Neuronal stem cell (in vitro differentiated cells): ENCODE measurements at regions not wholly inside any gene's neighbourhood (a gene's known extent, or its start where the extent isn't known, plus 50 kb on each side); places are given as distances from the start of the nearest gene placed in this dataset.

ENCODE experiments used
- DNase-seq: peaks from one replicate; pipeline ENCODE4 v3.0.0-alpha.2; 2013; ENCODE audit warnings: low spot score
- H2AFZ ChIP-seq: one replicate; pipeline ENCODE4 v1.6.1; 2013; ENCODE audit warnings: mild to moderate bottlenecking, low read length, inconsistent platforms
- H2AK5ac ChIP-seq: 2 replicates; pipeline ENCODE4 v1.6.1; 2013; ENCODE audit warnings: low read depth, mild to moderate bottlenecking, inconsistent platforms, low read length, moderate library complexity, mixed read lengths
- H2BK120ac ChIP-seq: 2 replicates; pipeline ENCODE4 v1.6.1; 2013; ENCODE audit warnings: low read depth, mild to moderate bottlenecking, inconsistent platforms, low read length, moderate library complexity, mixed read lengths
- H2BK12ac ChIP-seq: one replicate; pipeline ENCODE4 v1.6.1; 2013; ENCODE audit warnings: low read length, inconsistent platforms
- H2BK15ac ChIP-seq: 2 replicates; pipeline ENCODE4 v1.6.1; 2013; ENCODE audit warnings: mild to moderate bottlenecking, low read length, inconsistent platforms, mixed read lengths
- H2BK5ac ChIP-seq: one replicate; pipeline ENCODE4 v1.6.1; 2013; ENCODE audit warnings: inconsistent platforms, mild to moderate bottlenecking, low read length, moderate library complexity
- H3K14ac ChIP-seq: one replicate; pipeline ENCODE4 v1.6.1; 2013; ENCODE audit warnings: low read length, inconsistent platforms
- H3K18ac ChIP-seq: 2 replicates; pipeline ENCODE4 v1.6.1; 2013; ENCODE audit warnings: low read length, inconsistent platforms
- H3K23ac ChIP-seq: 2 replicates; pipeline ENCODE4 v1.6.1; 2013; ENCODE audit warnings: low read depth, mild to moderate bottlenecking, mixed read lengths, low read length, inconsistent platforms; ENCODE audit not compliant: poor library complexity
- H3K27ac ChIP-seq: replicated peaks from 3 replicates; pipeline ENCODE4 v1.5.1; 2013; ENCODE audit warnings: low read length, inconsistent platforms
- H3K27me3 ChIP-seq, 3 experiments: 2 replicates each; pipeline ENCODE4 v1.6.1; 2013; ENCODE audit warnings: low read length in 3 of 3, mild to moderate bottlenecking in 2 of 3, inconsistent platforms in 1 of 3, low read depth in 1 of 3, mixed read lengths in 1 of 3, moderate library complexity in 1 of 3; ENCODE audit not compliant: control insufficient read depth in 3 of 3, insufficient read depth in 3 of 3
- H3K36me3 ChIP-seq, 2 donors: replicated peaks in 1 of 2; 2 replicates each; pipeline ENCODE4 v1.6.1; 2013; ENCODE audit warnings: low read length in 2 of 2; ENCODE audit not compliant: control insufficient read depth in 2 of 2, insufficient read depth in 2 of 2
- H3K4ac ChIP-seq: 2 replicates; pipeline ENCODE4 v1.6.1; 2013; ENCODE audit warnings: inconsistent platforms, mild to moderate bottlenecking, low read length, moderate library complexity
- H3K4me1 ChIP-seq, 2 donors: 1 replicate in 1 of 2; 2 replicates in 1 of 2; pipeline ENCODE4 v1.6.1; 2013; ENCODE audit warnings: low read length in 2 of 2, low read depth in 1 of 2; ENCODE audit not compliant: control insufficient read depth in 2 of 2, insufficient read depth in 1 of 2
- H3K4me2 ChIP-seq: one replicate; pipeline ENCODE4 v1.6.1; 2013; ENCODE audit warnings: mild to moderate bottlenecking, low read length, inconsistent platforms; ENCODE audit not compliant: insufficient read depth, poor library complexity, severe bottlenecking
- H3K4me3 ChIP-seq, 2 donors: 2 replicates each; pipeline ENCODE4 v1.5.1; 2013; ENCODE audit warnings: low read length in 2 of 2, mild to moderate bottlenecking in 2 of 2, inconsistent platforms in 1 of 2, moderate library complexity in 1 of 2
- H3K79me1 ChIP-seq: one replicate; pipeline ENCODE4 v1.6.1; 2013; ENCODE audit warnings: low read depth, mild to moderate bottlenecking, inconsistent platforms, low read length, moderate library complexity
- H3K9ac ChIP-seq: one replicate; pipeline ENCODE4 v1.6.1; 2013; ENCODE audit warnings: mild to moderate bottlenecking, low read depth, low read length, inconsistent platforms; ENCODE audit not compliant: poor library complexity
- H3K9me3 ChIP-seq, 2 donors: replicated peaks in 1 of 2; 2 replicates each; pipeline versions ENCODE3 to v1.6.1; 2013; ENCODE audit warnings: low read length in 2 of 2, mild to moderate bottlenecking in 2 of 2, inconsistent platforms in 1 of 2, low read depth in 1 of 2, mixed read lengths in 1 of 2, moderate library complexity in 1 of 2; ENCODE audit not compliant: control insufficient read depth in 2 of 2, insufficient read depth in 1 of 2
- H4K8ac ChIP-seq: one replicate; pipeline ENCODE4 v1.6.1; 2013; ENCODE audit warnings: low read depth, mild to moderate bottlenecking, inconsistent platforms, low read length, moderate library complexity
- H4K91ac ChIP-seq: one replicate; pipeline ENCODE4 v1.6.1; 2013; ENCODE audit warnings: low read length, low read depth, mild to moderate bottlenecking, inconsistent platforms; ENCODE audit not compliant: poor library complexity
- WGBS, 2 donors: extraction: QIAGEN DNeasy Blood & Tissue Kit; methylation state at CpG; one replicate each; pipeline ENCODE4 v1.1.7; 2013; ENCODE audit warnings: missing lambda C conversion rate in 2 of 2, mixed read lengths in 1 of 2; ENCODE audit not compliant: insufficient read length in 2 of 2, insufficient replicate concordance in 1 of 2; ENCODE audit errors: extremely low coverage in 2 of 2; 5-methylcytosine and 5-hydroxymethylcytosine counted together

GRCh38 chr13:24008679-24009078, 111.4 kb upstream of the C1QTNF9B start:
- H3K9me3 ChIP-seq: no peaks in the 10 kb centered on the region
- no peak overlapping the region for H3K27ac ChIP-seq
- no peak overlapping the region for H2BK5ac ChIP-seq
- H3K18ac ChIP-seq: no peak overlapping the region
- no peak for DNase-seq
- no peak overlapping the region for H3K9ac ChIP-seq
- no peak overlapping the region for H3K23ac ChIP-seq
- H4K8ac ChIP-seq: no peak overlapping the region
- H2AFZ ChIP-seq: no peak overlapping the region
- H3K36me3 ChIP-seq: no peaks in the 10 kb centered on the region
- peaks cover 0 to 5% (median 0%) of the 10 kb centered on the region in 3 experiments for H3K27me3 ChIP-seq
- no peak overlapping the region for H3K4ac ChIP-seq
- no peak overlapping the region for H2BK15ac ChIP-seq
- H2BK12ac ChIP-seq: no peak overlapping the region
- no peak overlapping the region for H3K4me2 ChIP-seq
- no peak overlapping the region for H3K14ac ChIP-seq
- H3K4me1 ChIP-seq: peaks cover 15 to 35% of the 10 kb centered on the region in 2 donors
- no peaks in the 10 kb centered on the region for H3K79me1 ChIP-seq
- H3K4me3 ChIP-seq: no peak overlapping the region
- WGBS, 2 donors: no CpG with 5 or more reads among the region's 3 CpGs
- H4K91ac ChIP-seq: no peak overlapping the region
- H2AK5ac ChIP-seq: no peak overlapping the region
- H2BK120ac ChIP-seq: no peak overlapping the region

- peaks cover 0 to 5% (median 0%) of the 10 kb centered on the region in 3 experiments for H3K27me3 ChIP-seq
- no peak overlapping the region for H3K14ac ChIP-seq
- H4K8ac ChIP-seq: no peak overlapping the region
- no peak overlapping the region for H2BK15ac ChIP-seq
- no peak overlapping the region for H3K27ac ChIP-seq
- H3K4me2 ChIP-seq: no peak overlapping the region
- peaks cover 9% of the 10 kb centered on the region in 2 donors for H3K4me1 ChIP-seq
- no peaks in the 10 kb centered on the region for H3K36me3 ChIP-seq
- WGBS, 2 donors: no CpG with 5 or more reads among the region's 7 CpGs
- peak overlapping the region; percentile 61 for H3K18ac ChIP-seq
- H3K4me3 ChIP-seq: no peak overlapping the region
- H2BK120ac ChIP-seq: no peak overlapping the region
- no peak overlapping the region for H3K9ac ChIP-seq
- no peak overlapping the region for H4K91ac ChIP-seq
- no peaks in the 10 kb centered on the region for H3K79me1 ChIP-seq
- no peak overlapping the region for H3K23ac ChIP-seq
- H2BK12ac ChIP-seq: no peak overlapping the region
- H2BK5ac ChIP-seq: peak overlapping the region; percentile 58
- no peak overlapping the region for H2AFZ ChIP-seq
- H3K4ac ChIP-seq: no peak overlapping the region
- peak overlapping the region; percentile 23 for H2AK5ac ChIP-seq
- DNase-seq: no peak
- H3K9me3 ChIP-seq: no peaks in the 10 kb centered on the region
These were observed 114.0 kb upstream of the C1QTNF9B start for GRCh38 chr13:24011266-24011665.

GRCh38 chr13:24012648-24013047, 115.3 kb upstream of the C1QTNF9B start:
- H2AK5ac ChIP-seq: no peak overlapping the region
- DNase-seq: no peak
- no CpG with 5 or more reads among the region's 10 CpGs for WGBS, 2 donors

GRCh38 chr13:24013189-24013588, 115.9 kb upstream of the C1QTNF9B start:
- DNase-seq: no peak
- H2AFZ ChIP-seq: no peak overlapping the region
- H3K4me1 ChIP-seq: peaks cover 0 to 5% of the 10 kb centered on the region in 2 donors
- no peak overlapping the region for H3K4me3 ChIP-seq
- H3K23ac ChIP-seq: no peak overlapping the region
- no peak overlapping the region for H3K18ac ChIP-seq
- H3K9me3 ChIP-seq: no peaks in the 10 kb centered on the region
- H4K91ac ChIP-seq: no peak overlapping the region
- no peak overlapping the region for H3K27ac ChIP-seq
- H2BK12ac ChIP-seq: no peak overlapping the region
- H3K9ac ChIP-seq: no peak overlapping the region
- no peak overlapping the region for H3K4me2 ChIP-seq
- H2BK5ac ChIP-seq: no peak overlapping the region
- no peak overlapping the region for H3K4ac ChIP-seq
- peaks cover 0 to 1% (median 0%) of the 10 kb centered on the region in 3 experiments for H3K27me3 ChIP-seq
- H3K79me1 ChIP-seq: no peaks in the 10 kb centered on the region
- no peak overlapping the region for H2AK5ac ChIP-seq
- WGBS, 2 donors: no CpG with 5 or more reads among the region's 6 CpGs
- H3K36me3 ChIP-seq: no peaks in the 10 kb centered on the region
- H2BK15ac ChIP-seq: no peak overlapping the region
- H4K8ac ChIP-seq: no peak overlapping the region
- H3K14ac ChIP-seq: no peak overlapping the region
- no peak overlapping the region for H2BK120ac ChIP-seq

More at GRCh38 chr13:24012648-24013047, 115.3 kb upstream of the C1QTNF9B start:
- no peaks in the 10 kb centered on the region for H3K79me1 ChIP-seq
- H2AFZ ChIP-seq: no peak overlapping the region
- H4K8ac ChIP-seq: no peak overlapping the region
- H3K9ac ChIP-seq: no peak overlapping the region
- no peak overlapping the region for H2BK15ac ChIP-seq
- H2BK120ac ChIP-seq: no peak overlapping the region
- H3K23ac ChIP-seq: peak overlapping the region; percentile 31
- peak overlapping the region; percentile 66 for H3K14ac ChIP-seq
- peak overlapping the region; percentile 14 for H3K18ac ChIP-seq
- H3K36me3 ChIP-seq: no peaks in the 10 kb centered on the region
- no peaks in the 10 kb centered on the region for H3K9me3 ChIP-seq
- H3K27me3 ChIP-seq: peaks cover 0 to 5% (median 0%) of the 10 kb centered on the region in 3 experiments
- H4K91ac ChIP-seq: no peak overlapping the region
- H3K4me3 ChIP-seq: no peak overlapping the region
- no peak overlapping the region for H3K27ac ChIP-seq
- peak overlapping the region; percentile 31 for H3K4ac ChIP-seq
- H2BK5ac ChIP-seq: no peak overlapping the region
- H3K4me1 ChIP-seq: peaks cover 0 to 5% of the 10 kb centered on the region in 2 donors
- no peak overlapping the region for H3K4me2 ChIP-seq
- H2BK12ac ChIP-seq: no peak overlapping the region
